ENCODE measurements at regions not wholly inside any gene's neighbourhood (a gene's known extent, or its start where the extent isn't known, plus 50 kb on each side); places are given as distances from the start of the nearest gene placed in this dataset.

DNA sequence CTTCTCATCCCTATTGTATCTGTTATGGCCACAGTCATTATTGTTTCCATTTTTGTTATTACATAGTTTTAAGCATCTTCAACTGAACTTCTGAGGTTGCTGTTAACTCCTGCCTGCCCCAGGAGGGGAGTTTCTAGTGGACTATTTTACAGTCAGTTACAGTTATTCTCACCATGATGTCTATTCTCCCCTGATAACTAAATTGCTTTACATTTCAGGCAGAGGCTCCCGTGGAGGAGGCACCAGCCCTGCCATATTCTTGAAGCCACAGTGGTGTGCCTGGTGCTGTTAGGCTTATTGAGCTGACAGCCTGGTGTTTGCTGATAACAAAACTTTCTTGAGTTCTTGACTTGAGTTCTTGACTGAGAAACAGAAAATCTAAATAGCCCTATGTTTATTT is 256.4 kb downstream of the TFCP2L1 start:
- DNase-seq (ENCODE audit: low spot score), result no peak
- Histone ChIP-seq H3K9me3 (ENCODE audit: severe bottlenecking) (no peaks in the 10 kb centered on the region), H3K4me3 (ENCODE audit: severe bottlenecking) (no peak overlapping the region), H3K36me3 (ENCODE audit: low read depth) (no peaks in the 10 kb centered on the region), H3K4me1 (ENCODE audit: insufficient read depth, poor library complexity, severe bottlenecking) (no peaks in the 10 kb centered on the region), H3K27ac (ENCODE audit: poor library complexity, severe bottlenecking) (no peak overlapping the region), H3K27me3 (ENCODE audit: insufficient read depth, poor library complexity, severe bottlenecking) (peaks cover 34% of the 10 kb centered on the region)
- no peak for ATAC-seq (ENCODE audit: low read depth)
- TF ChIP-seq CTCF (IDR thresholded peaks at IDR 0.05; ENCODE audit: poor library complexity, severe bottlenecking), result no peak

DNA sequence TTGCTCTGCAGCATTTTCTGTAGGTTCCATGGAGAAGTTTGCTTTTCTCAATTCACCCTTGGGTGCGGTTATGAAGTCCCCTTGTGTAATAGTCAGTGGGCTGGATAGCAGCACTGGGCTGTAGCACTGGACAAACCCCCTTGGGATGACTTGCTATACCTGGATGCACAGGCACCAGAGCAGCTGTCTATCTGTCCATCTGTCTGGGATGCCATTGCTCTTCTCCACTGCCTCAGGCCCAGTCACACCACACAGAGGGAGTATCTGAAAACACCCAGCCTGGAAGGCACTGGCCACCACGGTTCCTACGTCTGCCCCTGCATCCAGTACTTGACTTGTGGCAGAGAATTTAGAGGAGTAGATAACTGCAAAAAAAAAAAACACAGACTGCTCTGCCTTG is 254.5 kb downstream of the TFCP2L1 start:
- Histone ChIP-seq H3K4me1 (ENCODE audit: insufficient read depth, poor library complexity, severe bottlenecking) (no peaks in the 10 kb centered on the region), H3K27ac (ENCODE audit: poor library complexity, severe bottlenecking) (no peak overlapping the region), H3K4me3 (ENCODE audit: severe bottlenecking) (no peak overlapping the region), H3K9me3 (ENCODE audit: severe bottlenecking) (no peaks in the 10 kb centered on the region), H3K36me3 (ENCODE audit: low read depth) (no peaks in the 10 kb centered on the region), H3K27me3 (ENCODE audit: insufficient read depth, poor library complexity, severe bottlenecking) (peaks cover 34% of the 10 kb centered on the region)
- no peak for TF ChIP-seq CTCF (IDR thresholded peaks at IDR 0.05; ENCODE audit: poor library complexity, severe bottlenecking)
- ATAC-seq (ENCODE audit: low read depth) (no peak), DNase-seq (ENCODE audit: low spot score) (no peak)

DNA sequence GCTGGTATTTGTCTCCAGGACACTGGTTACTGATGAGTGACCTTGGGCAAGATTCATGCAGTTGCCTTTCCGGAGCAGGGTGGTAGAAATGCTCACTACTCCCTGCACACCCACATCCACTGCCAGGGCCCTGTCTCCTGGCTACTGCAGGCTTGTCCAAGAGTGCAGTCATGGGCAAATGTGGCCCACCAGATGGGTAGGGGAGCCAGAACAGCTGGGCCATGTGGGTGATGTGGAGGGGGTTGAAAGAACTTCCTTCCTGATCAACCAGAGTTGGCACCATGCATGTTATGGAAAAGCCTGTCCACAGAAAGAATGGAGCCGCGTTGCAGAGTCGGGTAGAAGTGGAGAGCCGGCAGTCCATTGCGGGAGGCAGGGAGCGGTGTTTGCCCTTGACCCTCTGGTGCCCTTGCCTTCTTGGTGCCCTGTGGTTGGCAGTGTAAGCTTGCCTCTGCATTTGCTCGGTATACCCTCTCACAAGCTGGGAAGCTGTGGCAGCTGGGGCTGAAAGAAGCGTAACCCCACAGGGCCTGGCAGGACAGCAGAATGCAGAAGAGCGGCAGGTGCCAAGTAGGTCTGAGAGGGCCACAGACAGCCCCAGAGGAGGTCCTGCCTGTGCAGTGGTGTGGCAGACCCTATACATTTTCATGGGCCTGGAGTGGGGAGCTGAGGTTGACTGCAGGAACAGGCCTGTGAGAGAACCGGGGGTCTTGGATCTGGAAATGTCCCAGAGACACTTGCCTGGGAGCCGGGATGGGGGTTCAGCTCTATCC is 253.2 kb downstream of the TFCP2L1 start:
- no peak overlapping the region for H3K27ac ChIP-seq (ENCODE audit: poor library complexity, severe bottlenecking)
- H3K9me3 ChIP-seq (ENCODE audit: severe bottlenecking), result no peaks in the 10 kb centered on the region
- ATAC-seq (ENCODE audit: low read depth), result no peak
- H3K4me1 ChIP-seq (ENCODE audit: insufficient read depth, poor library complexity, severe bottlenecking), result no peaks in the 10 kb centered on the region
- TF ChIP-seq CTCF (IDR thresholded peaks at IDR 0.05; ENCODE audit: poor library complexity, severe bottlenecking), result no peak
- no peaks in the 10 kb centered on the region for H3K36me3 ChIP-seq (ENCODE audit: low read depth)
- no peak overlapping the region for H3K4me3 ChIP-seq (ENCODE audit: severe bottlenecking)
- peaks cover 33% of the 10 kb centered on the region for H3K27me3 ChIP-seq (ENCODE audit: insufficient read depth, poor library complexity, severe bottlenecking)
- DNase-seq (ENCODE audit: low spot score), result no peak

DNA sequence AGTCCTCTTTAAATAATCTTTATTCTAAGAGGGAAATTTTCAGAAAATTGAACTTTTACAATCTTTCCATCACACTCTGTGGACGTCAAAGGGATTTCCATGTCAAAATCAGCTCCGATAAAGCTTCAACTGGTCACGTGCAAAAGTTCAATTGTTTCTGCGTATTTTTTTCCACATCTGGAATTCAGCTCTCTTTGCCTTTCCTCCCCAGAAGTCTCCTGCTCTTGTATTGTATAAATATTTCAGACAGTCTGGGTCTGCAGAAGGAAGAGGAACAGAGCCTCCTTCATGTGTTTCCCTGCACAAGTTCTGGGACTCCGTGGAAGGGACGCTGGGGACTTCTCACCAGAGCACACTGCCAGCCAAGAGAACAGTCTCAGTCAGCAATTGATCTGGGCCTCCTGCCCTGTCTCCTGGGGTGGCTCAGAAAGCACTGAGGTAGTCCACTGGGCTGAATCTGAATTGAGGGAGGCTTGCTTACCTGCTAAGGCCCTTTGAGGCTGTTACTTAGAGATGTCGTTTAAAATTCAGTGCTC is 251.5 kb downstream of the TFCP2L1 start:
- DNase-seq (ENCODE audit: low spot score) (no peak), ATAC-seq (ENCODE audit: low read depth) (no peak)
- H3K9me3 ChIP-seq (ENCODE audit: severe bottlenecking), result no peaks in the 10 kb centered on the region
- no peak overlapping the region for H3K27ac ChIP-seq (ENCODE audit: poor library complexity, severe bottlenecking)
- H3K27me3 ChIP-seq (ENCODE audit: insufficient read depth, poor library complexity, severe bottlenecking), result peaks cover 17% of the 10 kb centered on the region
- H3K36me3 ChIP-seq (ENCODE audit: low read depth), result no peaks in the 10 kb centered on the region
- TF ChIP-seq CTCF (IDR thresholded peaks at IDR 0.05; ENCODE audit: poor library complexity, severe bottlenecking), result no peak
- no peak overlapping the region for H3K4me3 ChIP-seq (ENCODE audit: severe bottlenecking)
- no peaks in the 10 kb centered on the region for H3K4me1 ChIP-seq (ENCODE audit: insufficient read depth, poor library complexity, severe bottlenecking)

DNA sequence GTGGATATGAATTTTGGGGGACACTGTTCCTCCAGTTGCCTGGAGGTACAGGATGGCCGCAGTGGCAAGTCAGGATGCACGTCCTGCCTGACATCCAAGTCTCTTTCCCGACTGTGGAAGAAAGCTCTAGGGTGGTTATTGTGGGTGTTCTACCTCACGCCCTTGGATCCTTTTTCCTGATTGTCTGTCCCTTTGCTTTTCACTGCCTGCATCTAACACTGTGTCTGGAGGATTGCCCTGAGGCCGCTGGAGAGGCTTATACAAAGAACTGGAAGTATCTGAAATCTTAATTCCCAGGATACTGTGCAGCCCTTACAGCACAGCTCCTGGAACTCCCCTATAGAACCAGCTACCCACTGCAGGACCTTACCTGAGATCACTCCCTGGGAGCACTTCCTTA is 250.5 kb downstream of the TFCP2L1 start:
- Histone ChIP-seq H3K4me3 (ENCODE audit: severe bottlenecking) (no peak overlapping the region), H3K9me3 (ENCODE audit: severe bottlenecking) (no peaks in the 10 kb centered on the region), H3K36me3 (ENCODE audit: low read depth) (no peaks in the 10 kb centered on the region), H3K27me3 (ENCODE audit: insufficient read depth, poor library complexity, severe bottlenecking) (peaks cover 9% of the 10 kb centered on the region), H3K4me1 (ENCODE audit: insufficient read depth, poor library complexity, severe bottlenecking) (no peaks in the 10 kb centered on the region), H3K27ac (ENCODE audit: poor library complexity, severe bottlenecking) (no peak overlapping the region)
- ATAC-seq (ENCODE audit: low read depth) (no peak), DNase-seq (ENCODE audit: low spot score) (no peak)
- no peak for TF ChIP-seq CTCF (IDR thresholded peaks at IDR 0.05; ENCODE audit: poor library complexity, severe bottlenecking)

Data from RWPE2 (cell line).